Osteocyte (in vitro differentiated cells): ENCODE measurements at regions not wholly inside any gene's neighbourhood (a gene's known extent, or its start where the extent isn't known, plus 50 kb on each side); places are given as distances from the start of the nearest gene placed in this dataset.

Experiments used
- DNase-seq: peaks from one replicate; pipeline ENCODE4 v3.0.0; 2021; ENCODE audit warnings: mixed read lengths; ENCODE audit not compliant: unreplicated experiment; ENCODE audit errors: extremely low spot score
- H3K27ac Mint-ChIP-seq: one replicate; pipeline ENCODE4 v1.8.0; 2021; ENCODE audit warnings: mild to moderate bottlenecking, mixed read lengths; ENCODE audit not compliant: unreplicated experiment
- H3K27me3 Mint-ChIP-seq: one replicate; pipeline ENCODE4 v1.8.0; 2021; ENCODE audit warnings: mixed read lengths; ENCODE audit not compliant: unreplicated experiment
- H3K36me3 Mint-ChIP-seq: one replicate; pipeline ENCODE4 v1.8.0; 2021; ENCODE audit warnings: mixed read lengths; ENCODE audit not compliant: unreplicated experiment
- H3K4me1 Mint-ChIP-seq: one replicate; pipeline ENCODE4 v1.8.0; 2021; ENCODE audit warnings: mixed read lengths; ENCODE audit not compliant: unreplicated experiment
- H3K4me3 Mint-ChIP-seq: one replicate; pipeline ENCODE4 v1.8.0; 2021; ENCODE audit warnings: mild to moderate bottlenecking, moderate library complexity, mixed read lengths; ENCODE audit not compliant: unreplicated experiment
- H3K9me3 Mint-ChIP-seq: one replicate; pipeline ENCODE4 v1.8.0; 2021; ENCODE audit warnings: mixed read lengths; ENCODE audit not compliant: unreplicated experiment
- CTCF ChIP-seq: fragments of 200-600 bp; sonication (generic); IDR thresholded peaks from 2 replicates; pipeline ENCODE4 v1.5.0; 2021; ENCODE audit warnings: antibody characterized with exemption, mild to moderate bottlenecking, moderate library complexity

GRCh38 chr11:13091373-13091772, 82.3 kb downstream of the RASSF10 start:
- DNase-seq, result no peak
- H3K4me1 Mint-ChIP-seq, result no peaks in the 10 kb centered on the region
- H3K9me3 Mint-ChIP-seq, result no peaks in the 10 kb centered on the region
- no peak for TF ChIP-seq CTCF
- H3K27me3 Mint-ChIP-seq, result peaks cover 68% of the 10 kb centered on the region
- H3K36me3 Mint-ChIP-seq, result no peaks in the 10 kb centered on the region
- H3K27ac Mint-ChIP-seq, result no peak overlapping the region
- H3K4me3 Mint-ChIP-seq, result no peak overlapping the region

DNA sequence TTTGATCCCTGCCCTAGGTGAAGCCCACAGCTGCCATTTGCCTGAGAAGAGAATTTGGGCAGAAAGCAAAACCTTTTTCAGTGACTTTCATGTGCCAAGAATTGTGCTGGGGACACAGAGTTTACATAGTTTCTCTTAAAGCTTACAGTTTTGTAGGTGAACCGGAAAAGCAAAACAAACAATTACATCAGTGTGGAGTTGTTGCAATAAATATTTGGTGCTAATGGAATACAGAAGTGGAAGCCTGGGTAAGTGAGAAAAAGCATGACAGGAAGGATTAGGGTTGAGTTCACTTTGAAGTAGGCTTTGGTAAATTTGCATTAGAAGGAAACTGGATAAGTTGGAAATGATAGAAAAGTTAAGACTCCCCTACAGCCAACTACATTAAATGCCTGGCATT, 82.7 kb downstream of the RASSF10 start:
- H3K27me3 Mint-ChIP-seq, result peaks cover 65% of the 10 kb centered on the region
- DNase-seq, result no peak
- H3K27ac Mint-ChIP-seq, result no peak overlapping the region
- no peaks in the 10 kb centered on the region for H3K36me3 Mint-ChIP-seq
- TF ChIP-seq CTCF, result no peak
- no peaks in the 10 kb centered on the region for H3K4me1 Mint-ChIP-seq
- H3K4me3 Mint-ChIP-seq, result no peak overlapping the region
- H3K9me3 Mint-ChIP-seq, result no peaks in the 10 kb centered on the region

GRCh38 chr11:13094930-13095687, 86.0 kb downstream of the RASSF10 start:
- TF ChIP-seq CTCF, result no peak
- Mint-ChIP-seq H3K9me3 (no peaks in the 10 kb centered on the region), H3K27me3 (peaks cover 41% of the 10 kb centered on the region), H3K27ac (no peak overlapping the region), H3K4me1 (no peaks in the 10 kb centered on the region), H3K36me3 (no peaks in the 10 kb centered on the region), H3K4me3 (no peak overlapping the region)
- DNase-seq, result no peak

DNA sequence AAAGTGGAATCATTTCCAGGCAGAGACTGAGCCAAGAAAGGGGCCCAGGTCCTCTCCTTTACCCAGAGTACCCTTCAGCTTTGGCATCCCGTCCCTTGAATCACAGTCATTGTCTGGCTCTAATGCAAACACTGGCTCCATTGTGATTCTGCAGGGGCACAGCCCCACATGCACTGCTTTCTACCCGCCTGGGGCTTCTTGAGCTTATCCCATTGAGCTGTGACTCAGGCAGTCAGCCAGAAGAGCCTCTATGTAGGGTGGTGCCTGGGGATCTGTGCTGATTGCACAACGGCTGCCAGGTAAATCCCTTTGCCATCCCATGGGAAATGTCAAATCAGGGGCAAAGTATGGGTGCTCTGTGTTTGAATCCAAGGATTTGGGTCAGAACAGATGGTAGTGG, 88.9 kb downstream of the RASSF10 start:
- peaks cover 31% of the 10 kb centered on the region for H3K27me3 Mint-ChIP-seq
- no peaks in the 10 kb centered on the region for H3K36me3 Mint-ChIP-seq
- TF ChIP-seq CTCF, result no peak
- no peaks in the 10 kb centered on the region for H3K9me3 Mint-ChIP-seq
- no peaks in the 10 kb centered on the region for H3K4me1 Mint-ChIP-seq
- H3K27ac Mint-ChIP-seq, result no peak overlapping the region
- DNase-seq, result no peak
- no peak overlapping the region for H3K4me3 Mint-ChIP-seq

GRCh38 chr11:13098616-13099289, 89.6 kb downstream of the RASSF10 start:
- no peak for DNase-seq
- Mint-ChIP-seq H3K9me3 (no peaks in the 10 kb centered on the region), H3K27me3 (peaks cover 35% of the 10 kb centered on the region), H3K27ac (no peak overlapping the region), H3K4me3 (no peak overlapping the region), H3K36me3 (no peaks in the 10 kb centered on the region), H3K4me1 (no peaks in the 10 kb centered on the region)
- TF ChIP-seq CTCF, result no peak
